Astrocyte (in vitro differentiated cells and primary cell): ENCODE measurements at regions not wholly inside any gene's neighbourhood (a gene's known extent, or its start where the extent isn't known, plus 50 kb on each side); places are given as distances from the start of the nearest gene placed in this dataset.
"Not testable (repeated sequence)": the region's sequence is repeated elsewhere in the genome, so short reads cannot be mapped to it uniquely, and the experiment has no call there.

ENCODE experiments used
- DNase-seq: peaks from one replicate; pipeline ENCODE4 v3.0.0-alpha.2; 2010; ENCODE audit warnings: low read depth
- FAIRE-seq: peaks from 2 replicates; lab custom pipeline; 2011; peaks lifted over from hg19 to GRCh38; lab: Jason Lieb, UNC
- H2AFZ ChIP-seq: 2 replicates; pipeline ENCODE4 v1.6.0; 2012; ENCODE audit warnings: low read depth, low read length, inconsistent platforms
- H3K27ac ChIP-seq: 2 replicates; pipeline ENCODE4 v1.5.1; 2011; ENCODE audit warnings: low read depth, low read length, inconsistent platforms
- H3K27me3 ChIP-seq: 2 replicates; pipeline ENCODE4 v1.6.0; 2011; ENCODE audit warnings: low read length, inconsistent platforms; ENCODE audit not compliant: insufficient read depth
- H3K36me3 ChIP-seq: 2 replicates; pipeline ENCODE4 v1.5.1; 2011; ENCODE audit warnings: low read length, inconsistent platforms; ENCODE audit not compliant: insufficient read depth
- H3K4me1 ChIP-seq: 2 replicates; pipeline ENCODE4 v1.5.1; 2011; ENCODE audit warnings: low read length, inconsistent platforms; ENCODE audit not compliant: insufficient read depth
- H3K4me2 ChIP-seq: 2 replicates; pipeline ENCODE4 v1.6.0; 2012; ENCODE audit warnings: low read length, inconsistent platforms
- H3K4me3 ChIP-seq: 2 replicates; pipeline ENCODE4 v1.5.1; 2011; ENCODE audit warnings: low read depth, mild to moderate bottlenecking, low read length, inconsistent platforms; ENCODE audit not compliant: insufficient read depth
- H3K79me2 ChIP-seq: 2 replicates; pipeline ENCODE4 v1.6.0; 2012; ENCODE audit warnings: mild to moderate bottlenecking, low read length, inconsistent platforms; ENCODE audit not compliant: insufficient read depth
- H3K9ac ChIP-seq: 2 replicates; pipeline ENCODE4 v1.6.0; 2012; ENCODE audit warnings: mild to moderate bottlenecking, low read length, inconsistent platforms
- H3K9me3 ChIP-seq: 2 replicates; pipeline ENCODE4 v1.5.1; 2012; ENCODE audit warnings: low read depth, mild to moderate bottlenecking, low read length, inconsistent platforms; ENCODE audit not compliant: insufficient read depth
- H4K20me1 ChIP-seq: 2 replicates; pipeline ENCODE4 v1.6.0; 2012; ENCODE audit warnings: low read length, inconsistent platforms; ENCODE audit not compliant: insufficient read depth
- H3K27ac Mint-ChIP-seq: one replicate; pipeline ENCODE4 v1.8.0; 2021; ENCODE audit warnings: mild to moderate bottlenecking, mixed read lengths; ENCODE audit not compliant: unreplicated experiment
- H3K27me3 Mint-ChIP-seq: one replicate; pipeline ENCODE4 v1.8.0; 2021; ENCODE audit warnings: low read depth, mixed read lengths; ENCODE audit not compliant: unreplicated experiment
- H3K36me3 Mint-ChIP-seq: one replicate; pipeline ENCODE4 v1.8.0; 2021; ENCODE audit warnings: low read depth, mixed read lengths; ENCODE audit not compliant: unreplicated experiment
- H3K4me1 Mint-ChIP-seq: one replicate; pipeline ENCODE4 v1.8.0; 2021; ENCODE audit warnings: low read depth, mixed read lengths; ENCODE audit not compliant: unreplicated experiment
- H3K4me3 Mint-ChIP-seq: one replicate; pipeline ENCODE4 v1.8.0; 2021; ENCODE audit warnings: mild to moderate bottlenecking, moderate library complexity, mixed read lengths; ENCODE audit not compliant: unreplicated experiment
- H3K9me3 Mint-ChIP-seq: one replicate; pipeline ENCODE4 v1.8.0; 2021; ENCODE audit warnings: mild to moderate bottlenecking, mixed read lengths; ENCODE audit not compliant: unreplicated experiment

- not testable (repeated sequence) for H4K20me1 ChIP-seq, H3K4me1 ChIP-seq, H3K4me1 Mint-ChIP-seq, H3K36me3 Mint-ChIP-seq, H3K9me3 ChIP-seq, DNase-seq, H3K79me2 ChIP-seq, H3K9ac ChIP-seq, H3K27ac ChIP-seq, H3K27me3 ChIP-seq, H3K9me3 Mint-ChIP-seq, H3K27ac Mint-ChIP-seq, H3K36me3 ChIP-seq, FAIRE-seq
- Histone ChIP-seq H3K4me3 (peak overlapping the region; percentile 37), H2AFZ (peak overlapping the region; percentile 80), H3K4me2 (peak overlapping the region; percentile 81)
- Mint-ChIP-seq H3K27me3 (peaks cover 71% of the 10 kb centered on the region), H3K4me3 (peak overlapping the region; percentile 84)
Observed at GRCh38 chr9:62864481-62865469, 1674.9 kb downstream of the SPATA31A7 start.

- H3K4me1 ChIP-seq, DNase-seq, H3K36me3 Mint-ChIP-seq, H3K27ac ChIP-seq, H3K79me2 ChIP-seq, H3K4me1 Mint-ChIP-seq, H4K20me1 ChIP-seq, H3K4me3 Mint-ChIP-seq, H2AFZ ChIP-seq, H3K4me2 ChIP-seq, FAIRE-seq, H3K9me3 Mint-ChIP-seq, H3K36me3 ChIP-seq, H3K9ac ChIP-seq, H3K27ac Mint-ChIP-seq, H3K27me3 ChIP-seq, H3K9me3 ChIP-seq, H3K4me3 ChIP-seq: not testable (repeated sequence)
- H3K27me3 Mint-ChIP-seq = peaks cover 58% of the 10 kb centered on the region
Observed at GRCh38 chr9:62869061-62869460, 1679.2 kb downstream of the SPATA31A7 start.

GRCh38 chr9:62871765-62872164, 1681.9 kb downstream of the SPATA31A7 start:
- not testable (repeated sequence) for H4K20me1 ChIP-seq, H3K4me1 ChIP-seq, H3K4me3 Mint-ChIP-seq, H3K36me3 ChIP-seq, H3K27ac Mint-ChIP-seq, H3K9ac ChIP-seq, H2AFZ ChIP-seq, H3K4me3 ChIP-seq, H3K27me3 ChIP-seq, H3K4me2 ChIP-seq, H3K4me1 Mint-ChIP-seq, H3K27ac ChIP-seq, FAIRE-seq, DNase-seq, H3K36me3 Mint-ChIP-seq, H3K9me3 ChIP-seq, H3K9me3 Mint-ChIP-seq, H3K79me2 ChIP-seq
- peaks cover 44% of the 10 kb centered on the region for H3K27me3 Mint-ChIP-seq

GRCh38 chr9:62874213-62874612, 1684.4 kb downstream of the SPATA31A7 start:
- H3K4me3 ChIP-seq, H3K4me2 ChIP-seq, H3K9me3 Mint-ChIP-seq, H2AFZ ChIP-seq, H3K79me2 ChIP-seq, H3K9me3 ChIP-seq, H3K4me3 Mint-ChIP-seq, H3K27me3 ChIP-seq, FAIRE-seq, H3K4me1 ChIP-seq, H3K27ac ChIP-seq, H3K9ac ChIP-seq, H3K36me3 Mint-ChIP-seq, H3K36me3 ChIP-seq, H3K27ac Mint-ChIP-seq, H3K4me1 Mint-ChIP-seq, DNase-seq, H4K20me1 ChIP-seq: not testable (repeated sequence)
- peaks cover 34% of the 10 kb centered on the region for H3K27me3 Mint-ChIP-seq

- peaks cover 36% of the 10 kb centered on the region for H3K27me3 Mint-ChIP-seq
- not testable (repeated sequence) for H3K4me3 Mint-ChIP-seq
Observed at GRCh38 chr9:62874745-62875599, 1685.1 kb downstream of the SPATA31A7 start.

More at GRCh38 chr9:62874745-62875599, 1685.1 kb downstream of the SPATA31A7 start:
- not testable (repeated sequence) for H3K27ac Mint-ChIP-seq, H3K36me3 Mint-ChIP-seq, H3K9me3 Mint-ChIP-seq, H3K36me3 ChIP-seq, DNase-seq, H3K4me1 Mint-ChIP-seq, H3K9ac ChIP-seq, H3K4me1 ChIP-seq, H3K27me3 ChIP-seq, H3K4me3 ChIP-seq, H3K9me3 ChIP-seq, H3K27ac ChIP-seq, H4K20me1 ChIP-seq, FAIRE-seq, H3K79me2 ChIP-seq, H3K4me2 ChIP-seq, H2AFZ ChIP-seq
